GM10266 (cell line): ENCODE measurements at regions not wholly inside any gene's neighbourhood (a gene's known extent, or its start where the extent isn't known, plus 50 kb on each side); places are given as distances from the start of the nearest gene placed in this dataset.

ENCODE experiments used
- DNase-seq: peaks from one replicate; pipeline ENCODE4 v3.0.0; 2012; ENCODE audit errors: extremely low spot score
- TF ChIP-seq, protein P1 (sequence below): IDR thresholded peaks from 2 replicates; pipeline ENCODE4 v1.5.1; 2012; ENCODE audit warnings: mild to moderate bottlenecking, low read depth; ENCODE audit not compliant: control insufficient read depth, insufficient read depth; ENCODE audit errors: missing control alignments

DNA sequence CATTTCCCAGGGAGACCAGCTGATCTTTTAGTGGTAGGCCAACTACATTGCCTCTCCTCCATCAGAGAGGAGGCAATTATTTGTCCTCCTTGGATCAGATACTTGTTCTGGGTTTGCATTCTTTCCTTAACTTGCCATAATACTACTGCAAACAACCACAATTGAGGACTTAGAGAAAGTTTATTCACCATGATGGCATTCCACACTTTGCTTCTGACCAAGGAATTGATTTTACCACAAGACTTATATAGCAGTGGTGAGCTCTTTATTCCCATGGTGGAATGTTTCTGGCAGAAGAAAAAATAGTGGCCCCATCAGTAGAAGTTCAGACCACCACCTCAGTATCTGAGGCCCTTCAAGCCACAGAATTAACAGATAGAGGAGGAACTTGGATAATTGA is 123.9 kb upstream of the PPP3CA start:
- TF ChIP-seq, protein P1, sequence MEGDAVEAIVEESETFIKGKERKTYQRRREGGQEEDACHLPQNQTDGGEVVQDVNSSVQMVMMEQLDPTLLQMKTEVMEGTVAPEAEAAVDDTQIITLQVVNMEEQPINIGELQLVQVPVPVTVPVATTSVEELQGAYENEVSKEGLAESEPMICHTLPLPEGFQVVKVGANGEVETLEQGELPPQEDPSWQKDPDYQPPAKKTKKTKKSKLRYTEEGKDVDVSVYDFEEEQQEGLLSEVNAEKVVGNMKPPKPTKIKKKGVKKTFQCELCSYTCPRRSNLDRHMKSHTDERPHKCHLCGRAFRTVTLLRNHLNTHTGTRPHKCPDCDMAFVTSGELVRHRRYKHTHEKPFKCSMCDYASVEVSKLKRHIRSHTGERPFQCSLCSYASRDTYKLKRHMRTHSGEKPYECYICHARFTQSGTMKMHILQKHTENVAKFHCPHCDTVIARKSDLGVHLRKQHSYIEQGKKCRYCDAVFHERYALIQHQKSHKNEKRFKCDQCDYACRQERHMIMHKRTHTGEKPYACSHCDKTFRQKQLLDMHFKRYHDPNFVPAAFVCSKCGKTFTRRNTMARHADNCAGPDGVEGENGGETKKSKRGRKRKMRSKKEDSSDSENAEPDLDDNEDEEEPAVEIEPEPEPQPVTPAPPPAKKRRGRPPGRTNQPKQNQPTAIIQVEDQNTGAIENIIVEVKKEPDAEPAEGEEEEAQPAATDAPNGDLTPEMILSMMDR = no peak
- DNase-seq = no peak

DNA sequence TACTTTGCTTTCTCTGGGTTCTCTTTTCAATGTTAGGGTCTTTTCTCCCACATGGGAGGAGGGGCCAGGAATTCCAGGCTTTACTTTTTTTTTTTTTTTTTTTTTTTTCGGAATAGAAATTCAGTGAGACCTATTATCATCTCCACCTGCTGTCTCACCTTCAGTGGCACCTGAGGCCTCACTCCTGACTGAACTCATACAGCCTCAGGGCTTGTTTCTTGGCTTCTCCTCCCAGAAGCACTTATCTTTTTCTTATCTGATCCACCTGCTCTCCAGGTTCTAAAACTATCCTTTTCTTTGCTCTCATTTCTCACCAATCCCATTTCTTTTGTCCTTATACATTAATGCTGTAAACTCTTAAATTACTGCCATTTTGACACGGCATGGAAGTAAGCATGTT is 117.3 kb upstream of the PPP3CA start:
- DNase-seq = no peak
- TF ChIP-seq, protein P1 = no peak

DNA sequence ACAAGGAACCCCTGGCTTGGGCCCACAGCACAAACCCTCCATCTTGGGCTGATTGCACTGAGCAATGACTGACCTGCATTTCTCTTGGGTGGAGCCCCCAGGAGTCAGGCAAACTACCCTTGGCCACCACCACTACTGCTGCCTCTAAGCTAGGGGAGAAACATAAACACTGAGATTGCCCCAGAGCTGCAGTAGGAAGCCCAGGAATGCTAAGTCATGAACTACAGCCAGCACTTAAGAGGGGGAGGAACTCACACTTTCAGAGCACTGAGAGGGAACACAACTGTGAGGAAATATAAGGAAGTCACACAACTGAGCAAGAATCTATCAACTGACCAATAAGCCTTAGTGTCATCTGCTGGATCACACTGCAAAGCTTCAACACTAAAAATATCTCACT is 111.6 kb upstream of the PPP3CA start:
- TF ChIP-seq, protein P1 = no peak

DNA sequence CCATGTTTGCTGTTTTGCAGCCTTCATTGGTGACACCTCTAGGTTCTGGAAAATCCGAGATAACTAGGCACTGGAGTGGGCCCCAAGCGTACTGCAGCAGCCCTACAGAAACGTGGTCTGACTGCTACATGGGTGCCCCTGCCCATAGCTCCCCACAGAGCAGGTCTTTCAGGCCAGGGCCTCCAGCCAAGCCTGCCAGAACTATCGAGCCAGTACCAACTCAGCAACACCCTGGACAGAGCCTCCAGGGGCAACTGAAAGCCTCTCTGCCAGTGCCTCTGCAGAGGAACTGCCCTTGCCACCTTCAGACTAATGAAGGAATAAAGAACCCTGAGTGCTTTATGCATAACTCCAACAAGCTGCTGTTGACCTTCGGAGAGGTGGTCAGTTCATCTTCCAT is 111.1 kb upstream of the PPP3CA start:
- TF ChIP-seq, protein P1 = no peak
- DNase-seq = no peak

More for the DNA sequence above, 111.6 kb upstream of the PPP3CA start:
- DNase-seq = no peak

DNA sequence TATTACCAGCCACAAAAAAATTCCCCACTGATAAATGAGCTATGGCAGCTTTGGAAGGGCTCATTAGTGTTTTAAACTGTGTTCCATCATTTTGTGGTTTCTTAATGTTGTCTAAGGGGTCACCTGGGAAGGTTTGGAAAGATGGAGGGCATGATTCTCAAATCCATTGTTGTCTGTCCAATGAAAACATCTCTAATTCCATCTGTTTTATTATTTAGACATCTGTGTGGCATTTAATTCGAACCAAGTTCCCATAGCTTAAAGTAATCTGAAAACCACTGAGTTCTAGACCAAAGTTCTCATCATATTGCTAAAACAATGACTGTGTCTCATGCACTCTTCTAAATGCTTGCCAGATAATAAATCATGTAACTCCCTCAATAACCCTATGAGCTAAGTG is 103.8 kb upstream of the PPP3CA start:
- no peak for DNase-seq
- TF ChIP-seq, protein P1 = no peak

DNA sequence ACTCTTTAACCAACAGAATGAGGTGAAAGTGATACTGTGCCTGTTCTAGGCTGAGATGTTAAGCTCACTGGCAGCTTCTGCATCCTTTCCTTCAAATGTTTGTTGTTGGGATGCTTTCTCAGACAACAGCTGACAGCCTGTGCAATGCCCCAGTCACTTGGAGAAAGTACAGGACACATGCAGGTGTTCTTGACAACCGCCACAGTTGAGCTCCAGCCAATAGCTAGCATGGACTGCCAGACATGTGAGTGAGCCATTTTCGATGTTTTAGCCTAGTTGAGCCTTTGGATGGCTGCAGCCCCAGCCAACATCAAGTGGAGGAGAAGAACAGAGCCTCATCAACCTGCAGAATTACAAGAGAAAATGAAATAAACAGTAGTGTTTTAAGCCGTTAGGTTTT is 94.1 kb upstream of the PPP3CA start:
- TF ChIP-seq, protein P1 = no peak
- DNase-seq = no peak

DNA sequence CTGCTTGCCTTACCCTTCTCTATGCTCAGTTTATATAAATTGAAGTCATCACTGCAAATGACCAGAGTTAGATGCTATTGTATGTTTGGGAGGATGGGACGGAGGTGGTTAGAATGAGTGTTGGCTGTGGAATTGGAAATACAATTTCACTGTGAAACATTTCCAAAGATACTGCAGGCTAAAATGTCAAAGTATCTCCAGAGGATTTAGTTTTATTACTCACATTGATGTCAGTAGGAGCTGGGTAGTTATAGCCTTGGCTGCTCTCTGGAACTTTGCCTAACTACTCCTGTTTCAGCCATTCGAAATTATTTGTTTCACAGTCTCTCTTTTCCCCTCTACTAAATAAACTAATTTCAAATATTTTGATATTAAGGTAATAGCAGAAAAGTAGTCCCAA is 92.6 kb upstream of the PPP3CA start:
- DNase-seq = no peak
- TF ChIP-seq, protein P1 = no peak
